Activated naive CD4-positive, alpha-beta T cell treated with anti-CD3 and anti-CD28 coated beads for 36 hours (primary cell): ENCODE measurements at regions not wholly inside any gene's neighbourhood (a gene's known extent, or its start where the extent isn't known, plus 50 kb on each side); places are given as distances from the start of the nearest gene placed in this dataset.
"Not testable (repeated sequence)": the region's sequence is repeated elsewhere in the genome, so short reads cannot be mapped to it uniquely, and the experiment has no call there.

Experiments used
- CTCF ChIA-PET: fragments of 350-600 bp; sonication (Branson Sonifier 250); formaldehyde crosslinking; loops from one replicate; lab custom pipeline; 2021; ENCODE audit warnings: antibody characterized with exemption; lab: Charles Lee
- DNase-seq: peaks from one replicate; pipeline ENCODE4 v3.0.0-alpha.2; 2020
- H3K27ac Mint-ChIP-seq: one replicate; pipeline ENCODE4 v1.8.0; 2021; ENCODE audit warnings: mild to moderate bottlenecking, mixed read lengths
- H3K27me3 Mint-ChIP-seq: one replicate; pipeline ENCODE4 v1.8.0; 2021; ENCODE audit warnings: low read depth, mixed read lengths
- H3K36me3 Mint-ChIP-seq: one replicate; pipeline ENCODE4 v1.8.0; 2021; ENCODE audit warnings: low read depth, mixed read lengths
- H3K4me1 Mint-ChIP-seq: one replicate; pipeline ENCODE4 v1.8.0; 2021; ENCODE audit warnings: low read depth, mixed read lengths
- H3K4me3 Mint-ChIP-seq: one replicate; pipeline ENCODE4 v1.8.0; 2021; ENCODE audit warnings: mild to moderate bottlenecking, moderate library complexity, mixed read lengths
- H3K9me3 Mint-ChIP-seq: one replicate; pipeline ENCODE4 v1.8.0; 2021; ENCODE audit warnings: mixed read lengths
- intact Hi-C: fragments of 100-400 bp; cut with micrococcal nuclease; formaldehyde crosslinking; loops from one replicate; pipeline ENCODE4 v1.15.1; 2023

DNA sequence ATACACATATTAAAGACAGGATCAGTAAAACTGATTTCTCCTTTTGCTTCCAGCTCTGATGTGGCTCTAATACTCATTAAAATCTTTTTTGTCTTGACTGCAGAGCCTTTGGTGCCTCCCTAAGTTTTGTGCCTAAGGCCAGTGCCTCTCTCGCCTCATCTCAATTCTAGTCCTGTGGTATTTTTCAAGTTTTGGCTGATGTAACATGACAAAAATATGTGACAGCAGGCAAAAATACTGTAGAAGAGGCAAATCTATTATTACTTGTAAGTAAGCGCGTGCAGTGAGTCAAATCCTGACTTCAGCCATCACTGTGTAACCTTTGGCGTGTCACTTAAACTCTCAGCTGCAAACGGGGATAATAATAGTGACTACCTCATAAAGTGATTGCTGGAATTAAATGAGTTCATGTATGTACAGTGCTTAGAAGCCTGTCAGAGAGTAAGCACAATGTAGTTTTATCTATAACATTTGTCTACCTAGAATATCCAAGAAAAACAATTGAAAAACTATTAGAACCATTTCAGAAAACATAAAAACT is 74.0 kb downstream of the MAB21L3 start:
- Mint-ChIP-seq H3K4me1 (no peaks in the 10 kb centered on the region), H3K4me3 (no peak overlapping the region), H3K9me3 (no peaks in the 10 kb centered on the region), H3K36me3 (no peaks in the 10 kb centered on the region), H3K27me3 (peaks cover 2% of the 10 kb centered on the region), H3K27ac (no peak overlapping the region)
- intact Hi-C loops: no loop called here
- no peak for DNase-seq
- CTCF ChIA-PET: interaction anchor here (1.7 kb wide), 1 partner anchor 300 kb away, joined by 5 read pairs; no protein-coding TSS in a partner anchor

DNA sequence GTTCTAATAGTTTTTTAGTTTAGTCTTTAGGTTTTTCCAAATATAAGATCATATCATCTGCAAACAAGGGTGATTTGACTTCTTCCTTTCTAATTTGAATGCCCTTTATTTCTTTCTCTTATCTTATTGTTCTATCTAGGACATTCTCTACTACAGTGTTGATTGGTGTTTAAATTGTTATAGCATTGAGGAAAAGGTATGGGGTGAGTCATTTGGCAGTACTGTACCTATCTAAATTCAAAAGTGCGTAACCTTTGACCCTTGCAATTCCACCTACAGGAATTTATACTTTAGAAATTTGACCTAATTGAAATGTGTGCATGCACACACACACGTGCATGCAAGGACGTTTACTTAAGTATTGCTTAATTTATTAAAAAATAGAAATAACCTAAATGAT is 78.3 kb downstream of the MAB21L3 start:
- Mint-ChIP-seq H3K36me3 (no peaks in the 10 kb centered on the region), H3K9me3 (peaks cover 2% of the 10 kb centered on the region), H3K27ac (no peak overlapping the region), H3K4me3 (no peak overlapping the region), H3K4me1 (peaks cover 2% of the 10 kb centered on the region), H3K27me3 (no peaks in the 10 kb centered on the region)
- no peak for DNase-seq
- intact Hi-C loops: no loop called here
- CTCF ChIA-PET: interaction anchor here (0.6 kb wide), 1 partner anchor 294 kb away, joined by 3 read pairs; no protein-coding TSS in a partner anchor

DNA sequence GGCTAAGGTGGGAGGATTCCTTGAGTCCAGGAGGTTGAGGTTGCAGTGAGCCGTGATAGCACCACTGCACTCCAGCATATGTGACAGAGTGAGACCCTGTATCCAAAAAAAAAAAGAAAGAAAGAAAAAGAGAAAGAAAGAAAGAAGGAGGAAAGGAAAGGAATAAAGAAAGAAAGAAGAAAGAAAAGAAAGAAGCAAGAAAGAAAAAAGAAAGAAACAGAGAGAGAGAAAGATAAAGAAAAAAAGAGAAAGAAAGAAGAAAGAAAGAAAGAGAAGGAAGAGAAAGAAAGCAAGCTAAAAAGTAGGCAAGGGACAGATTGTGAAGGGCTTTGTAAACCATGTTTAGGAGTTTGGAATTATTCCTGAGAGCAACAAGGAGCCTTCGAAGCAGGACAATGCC is 80.1 kb downstream of the MAB21L3 start:
- peaks cover 9% of the 10 kb centered on the region for H3K4me1 Mint-ChIP-seq
- no peak for DNase-seq

DNA sequence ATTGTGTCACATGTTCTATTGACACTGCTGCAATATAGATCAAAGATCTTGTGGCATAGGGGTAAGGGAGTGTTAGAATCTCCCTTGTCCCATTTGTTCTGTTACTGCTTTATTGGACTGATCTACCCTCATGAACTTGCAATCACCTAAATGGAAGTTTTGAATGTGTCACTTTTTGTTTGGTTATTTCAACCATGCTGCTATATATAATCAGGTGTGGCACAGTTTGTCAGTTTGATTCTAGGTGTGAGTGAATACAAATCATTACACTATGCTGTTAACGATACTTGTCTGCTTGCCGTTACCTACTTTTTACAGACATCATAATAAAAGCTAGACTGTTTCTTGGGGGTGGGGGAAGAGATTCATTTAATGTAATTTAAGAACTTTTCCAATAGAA is 82.6 kb downstream of the MAB21L3 start:
- intact Hi-C loops: no loop called here
- DNase-seq: no peak
- Mint-ChIP-seq H3K27ac (no peak overlapping the region), H3K36me3 (no peaks in the 10 kb centered on the region), H3K4me3 (no peak overlapping the region), H3K4me1 (peaks cover 9% of the 10 kb centered on the region), H3K27me3 (no peaks in the 10 kb centered on the region), H3K9me3 (peaks cover 2% of the 10 kb centered on the region)
- CTCF ChIA-PET: interaction anchor here (0.8 to 1.9 kb wide), 4 partner anchors 43 to 305 kb away, joined by 3 to 5 read pairs (median 4); no protein-coding TSS in a partner anchor

More for the DNA sequence above, 80.1 kb downstream of the MAB21L3 start:
- Mint-ChIP-seq H3K27me3 (no peaks in the 10 kb centered on the region), H3K9me3 (peaks cover 2% of the 10 kb centered on the region), H3K36me3 (no peaks in the 10 kb centered on the region), H3K27ac (no peak overlapping the region), H3K4me3 (no peak overlapping the region)
- CTCF ChIA-PET: no interaction called here
- intact Hi-C loops: no loop called here

DNA sequence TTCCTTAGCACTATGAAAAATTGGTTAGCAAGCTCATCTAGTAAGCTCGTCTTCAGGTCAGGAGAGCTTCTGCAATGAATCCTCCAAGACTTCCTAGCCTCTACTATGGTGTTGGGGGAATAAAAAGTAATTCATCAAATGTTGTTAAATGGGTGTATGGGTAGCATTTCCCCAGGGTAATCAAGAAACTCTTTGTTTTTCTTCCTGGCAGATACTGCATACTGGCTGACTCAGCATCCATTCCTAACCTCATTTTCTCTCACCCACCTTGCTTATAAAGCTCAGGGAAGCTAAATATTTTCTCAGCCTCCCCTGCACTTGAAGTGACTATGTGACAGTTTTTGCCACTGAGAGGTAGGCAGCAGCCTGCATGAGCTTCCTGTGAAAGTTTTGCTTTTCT is 83.4 kb downstream of the MAB21L3 start:
- Mint-ChIP-seq H3K27me3 (no peaks in the 10 kb centered on the region), H3K4me1 (peaks cover 9% of the 10 kb centered on the region), H3K9me3 (peaks cover 2% of the 10 kb centered on the region), H3K4me3 (no peak overlapping the region), H3K36me3 (no peaks in the 10 kb centered on the region), H3K27ac (no peak overlapping the region)
- CTCF ChIA-PET: interaction anchor here (0.8 to 1.9 kb wide), 4 partner anchors 44 to 305 kb away, joined by 3 to 5 read pairs (median 4); no protein-coding TSS in a partner anchor
- intact Hi-C loops: no loop called here
- no peak for DNase-seq

DNA sequence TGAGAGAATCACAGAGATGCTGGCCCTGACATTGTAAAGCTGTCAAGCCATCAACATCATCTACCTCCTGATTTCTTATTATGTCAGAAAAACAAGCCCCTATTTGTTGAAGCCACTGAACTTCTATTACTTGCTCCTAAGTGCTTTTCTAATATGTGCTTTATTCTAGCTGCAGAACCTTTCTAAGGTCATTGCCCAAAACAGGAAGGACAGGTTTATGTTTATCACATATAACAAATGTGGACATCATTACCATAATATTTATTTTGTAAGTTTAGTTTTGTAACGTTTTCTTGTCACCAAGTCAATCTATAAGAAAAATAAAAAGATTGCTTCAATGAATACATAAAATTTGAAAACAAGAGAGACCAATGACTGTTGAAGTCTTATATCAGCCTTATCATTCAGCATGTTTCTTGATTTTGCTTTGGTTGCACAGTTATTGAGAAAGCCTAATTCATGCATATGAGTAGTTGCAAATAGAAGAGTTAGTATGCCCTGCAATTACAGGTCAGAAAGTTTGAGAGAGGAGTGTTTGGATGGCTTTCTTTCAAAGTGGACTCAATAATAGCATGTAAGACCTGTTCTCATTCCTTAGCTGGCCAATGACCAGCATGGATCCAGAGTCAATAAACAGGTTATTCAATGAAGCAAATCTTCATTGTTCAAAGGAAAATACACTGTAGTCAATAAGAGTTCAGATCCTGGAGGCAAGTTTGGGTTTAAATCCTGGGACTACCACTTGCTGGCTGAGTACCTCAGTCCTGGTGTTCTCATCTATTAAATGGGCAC is 84.1 kb downstream of the MAB21L3 start:
- intact Hi-C loops: no loop called here
- peaks cover 2% of the 10 kb centered on the region for H3K9me3 Mint-ChIP-seq
- H3K27ac Mint-ChIP-seq: no peak overlapping the region
- DNase-seq: no peak
- no peak overlapping the region for H3K4me3 Mint-ChIP-seq
- H3K36me3 Mint-ChIP-seq: no peaks in the 10 kb centered on the region
- H3K27me3 Mint-ChIP-seq: no peaks in the 10 kb centered on the region
- CTCF ChIA-PET: interaction anchor here (0.8 to 1.7 kb wide), 3 partner anchors 26 to 290 kb away, joined by 3 to 5 read pairs (median 4); no protein-coding TSS in a partner anchor
- H3K4me1 Mint-ChIP-seq: peaks cover 9% of the 10 kb centered on the region

DNA sequence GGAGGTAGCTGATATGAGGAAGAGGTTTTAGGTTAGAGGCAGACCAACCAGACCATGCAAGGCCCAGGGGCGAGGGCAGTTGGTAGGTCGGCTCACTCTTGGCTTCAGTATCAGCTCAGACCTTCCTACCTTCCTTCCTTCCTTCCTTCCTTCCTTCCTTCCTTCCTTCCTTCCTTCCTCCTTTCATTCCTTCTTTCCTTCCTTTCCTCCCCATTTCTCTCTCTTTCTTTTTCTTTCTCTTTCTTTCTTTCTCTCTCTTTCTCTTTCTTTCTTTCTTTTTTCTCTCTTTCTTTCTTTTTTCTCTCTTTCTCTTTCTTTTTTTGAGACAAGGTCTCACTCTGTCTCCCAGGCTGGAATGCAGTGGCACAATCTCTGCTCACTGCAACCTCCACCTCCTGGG is 89.1 kb downstream of the MAB21L3 start:
- H3K27ac Mint-ChIP-seq, DNase-seq, H3K9me3 Mint-ChIP-seq, H3K36me3 Mint-ChIP-seq, H3K4me1 Mint-ChIP-seq, H3K27me3 Mint-ChIP-seq, intact Hi-C loops, H3K4me3 Mint-ChIP-seq: not testable (repeated sequence)
- CTCF ChIA-PET: interaction anchor here (0.7 to 1.1 kb wide), 2 partner anchors 52 to 290 kb away, joined by 4 read pairs; no protein-coding TSS in a partner anchor

DNA sequence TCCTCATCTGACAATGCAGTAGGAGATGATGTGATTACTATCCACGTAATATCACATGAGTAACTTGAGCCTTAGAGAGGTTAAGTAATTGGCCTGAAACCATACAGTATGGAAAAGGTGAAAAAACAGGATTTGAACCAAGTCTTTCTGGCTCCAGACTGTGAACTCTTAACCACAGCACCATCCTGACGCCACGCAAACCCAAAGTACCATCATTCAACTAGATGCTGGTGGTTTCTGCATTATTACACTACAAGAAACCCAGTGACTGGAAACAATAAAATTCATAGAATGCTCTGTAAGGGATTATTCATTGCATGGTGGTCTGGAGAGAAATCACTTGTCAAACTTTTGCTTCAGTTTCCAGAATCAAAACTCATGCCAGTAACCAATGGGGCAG is 90.7 kb downstream of the MAB21L3 start:
- Mint-ChIP-seq H3K9me3 (no peaks in the 10 kb centered on the region), H3K4me3 (no peak overlapping the region), H3K27ac (no peak overlapping the region), H3K27me3 (no peaks in the 10 kb centered on the region), H3K36me3 (no peaks in the 10 kb centered on the region), H3K4me1 (no peaks in the 10 kb centered on the region)
- CTCF ChIA-PET: no interaction called here
- DNase-seq: no peak
- intact Hi-C loops: no loop called here

DNA sequence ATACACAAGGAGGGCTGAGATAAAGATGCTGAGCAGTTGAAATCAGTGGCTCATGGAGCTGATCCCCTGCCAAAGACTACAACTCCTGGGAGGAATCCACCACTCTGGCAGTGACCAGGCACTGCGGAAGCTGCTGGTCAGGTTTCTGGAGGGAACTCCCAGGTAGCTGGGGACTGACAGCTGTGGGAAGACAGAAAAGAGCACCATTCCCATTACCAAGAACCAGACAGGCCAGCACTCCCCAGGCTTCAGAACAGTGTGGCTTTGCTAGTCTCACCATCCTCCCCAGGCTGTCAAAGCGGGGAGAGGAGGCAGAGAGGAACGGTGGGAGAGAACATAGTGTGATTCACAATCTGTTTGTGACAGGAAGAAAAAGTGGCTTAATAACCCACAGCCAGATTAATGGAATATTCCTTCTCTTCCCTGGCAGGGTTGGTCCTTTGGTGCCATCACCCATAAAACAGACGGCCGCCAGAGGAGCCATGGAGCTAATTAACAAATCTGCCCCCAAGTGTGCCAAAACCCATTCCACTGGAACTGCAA is 92.1 kb downstream of the MAB21L3 start:
- Mint-ChIP-seq H3K9me3 (no peaks in the 10 kb centered on the region), H3K36me3 (no peaks in the 10 kb centered on the region), H3K4me1 (no peaks in the 10 kb centered on the region), H3K27ac (no peak overlapping the region), H3K4me3 (no peak overlapping the region), H3K27me3 (no peaks in the 10 kb centered on the region)
- DNase-seq: no peak
- CTCF ChIA-PET: interaction anchor here (1.0 to 1.3 kb wide), 2 partner anchors 35 to 62 kb away, joined by 3 read pairs; no protein-coding TSS in a partner anchor
- intact Hi-C loops: no loop called here

DNA sequence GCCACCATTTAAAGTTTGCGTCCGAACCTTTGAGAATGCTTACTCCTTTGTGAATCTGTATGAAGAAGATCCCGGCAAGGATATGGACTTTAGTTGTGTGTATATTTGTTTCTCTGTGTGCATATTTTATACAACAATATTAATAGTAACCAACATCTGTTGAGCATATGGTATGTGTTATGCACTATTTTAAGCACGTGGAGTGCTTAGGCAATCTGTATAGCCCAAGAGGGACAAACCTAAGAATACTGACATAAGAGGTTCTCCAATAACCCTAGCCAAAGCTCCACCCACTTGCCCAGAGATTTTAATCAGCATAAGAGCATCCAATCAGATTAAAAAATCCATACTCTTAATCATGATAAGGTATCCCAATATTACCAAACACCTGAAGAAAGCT is 92.7 kb downstream of the MAB21L3 start:
- no peaks in the 10 kb centered on the region for H3K9me3 Mint-ChIP-seq
- no peak for DNase-seq
- no peak overlapping the region for H3K4me3 Mint-ChIP-seq
- intact Hi-C loops: no loop called here
- H3K36me3 Mint-ChIP-seq: no peaks in the 10 kb centered on the region
- H3K27me3 Mint-ChIP-seq: no peaks in the 10 kb centered on the region
- no peaks in the 10 kb centered on the region for H3K4me1 Mint-ChIP-seq
- CTCF ChIA-PET: interaction anchor here (1.3 kb wide), 1 partner anchor 62 kb away, joined by 3 read pairs; no protein-coding TSS in a partner anchor
- no peak overlapping the region for H3K27ac Mint-ChIP-seq

DNA sequence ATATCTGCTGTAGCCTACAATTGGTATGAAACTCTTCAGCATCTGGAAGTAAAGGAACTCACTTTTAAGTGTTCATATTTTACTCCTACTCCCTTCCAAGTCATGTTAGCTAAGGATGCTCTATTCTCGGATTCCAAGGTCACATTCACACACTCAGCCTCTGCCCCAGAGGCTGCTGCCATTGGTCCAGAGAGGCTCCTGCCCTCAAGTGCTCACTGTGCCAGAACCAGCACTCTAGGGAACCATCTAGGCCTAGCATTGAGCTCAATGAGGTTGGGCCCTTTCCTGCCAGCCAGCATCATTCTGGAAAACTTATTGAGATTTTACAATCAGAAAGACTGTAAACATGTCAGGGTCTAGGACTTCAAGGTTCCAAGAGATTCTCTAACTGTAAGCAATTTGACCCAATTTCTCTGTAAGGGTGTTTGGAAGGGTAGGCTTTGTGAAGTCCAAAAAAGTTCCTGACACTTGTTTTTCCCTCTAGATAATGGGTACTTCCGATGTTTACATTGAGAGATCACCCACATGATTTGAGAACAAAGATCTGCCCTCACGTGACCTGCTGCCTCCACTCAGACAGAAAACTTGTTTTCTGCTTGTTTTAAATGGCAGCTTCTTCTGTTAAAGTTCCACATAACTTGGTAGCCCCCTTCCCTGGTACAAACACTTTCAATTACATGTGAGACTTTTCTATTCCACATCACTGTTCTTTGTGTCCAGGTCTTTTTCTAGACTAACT is 94.9 kb downstream of the MAB21L3 start:
- DNase-seq: no peak
- CTCF ChIA-PET: interaction anchor here (0.6 kb wide), 1 partner anchor 418 kb away, joined by 6 read pairs; no protein-coding TSS in a partner anchor
- H3K4me1 Mint-ChIP-seq: no peaks in the 10 kb centered on the region
- no peak overlapping the region for H3K27ac Mint-ChIP-seq
- H3K27me3 Mint-ChIP-seq: no peaks in the 10 kb centered on the region
- H3K9me3 Mint-ChIP-seq: no peaks in the 10 kb centered on the region
- no peak overlapping the region for H3K4me3 Mint-ChIP-seq
- intact Hi-C loops: no loop called here
- no peaks in the 10 kb centered on the region for H3K36me3 Mint-ChIP-seq

DNA sequence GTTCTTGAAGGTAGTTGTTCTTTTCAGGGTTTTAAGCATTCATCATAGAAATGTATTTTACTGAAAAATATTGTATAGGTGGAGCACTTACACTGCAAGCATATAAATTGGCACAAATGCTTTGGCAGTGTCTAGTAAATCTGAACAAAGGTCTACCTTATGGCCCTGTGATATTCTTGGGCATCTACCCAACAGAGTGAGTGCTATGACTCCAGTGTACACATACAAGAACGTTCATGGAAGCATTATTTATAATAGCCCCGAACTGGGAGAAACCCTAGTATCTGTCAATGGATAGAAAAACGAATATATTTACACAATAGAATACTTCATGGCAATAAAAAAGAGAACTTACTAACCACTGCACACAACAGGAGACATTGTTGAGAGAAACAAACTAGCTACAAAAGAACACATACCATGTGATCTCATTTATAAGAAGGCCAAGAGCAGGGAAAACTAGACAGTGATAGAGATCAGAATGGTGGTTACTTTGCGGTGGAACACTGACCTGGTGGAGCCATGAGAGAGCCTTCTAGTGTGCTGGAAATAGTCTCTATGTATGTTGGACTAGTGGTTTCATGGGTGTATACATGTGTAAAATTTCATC is 96.0 kb downstream of the MAB21L3 start:
- CTCF ChIA-PET: no interaction called here
- no peak overlapping the region for H3K27ac Mint-ChIP-seq
- no peaks in the 10 kb centered on the region for H3K27me3 Mint-ChIP-seq
- H3K9me3 Mint-ChIP-seq: no peaks in the 10 kb centered on the region
- intact Hi-C loops: no loop called here
- no peak for DNase-seq
- H3K4me3 Mint-ChIP-seq: no peak overlapping the region
- no peaks in the 10 kb centered on the region for H3K36me3 Mint-ChIP-seq
- no peaks in the 10 kb centered on the region for H3K4me1 Mint-ChIP-seq
